NCI-H2227 (cell line): ENCODE measurements at regions not wholly inside any gene's neighbourhood (a gene's known extent, or its start where the extent isn't known, plus 50 kb on each side); places are given as distances from the start of the nearest gene placed in this dataset.

Experiments
- DNase-seq: peaks from one replicate; lab custom pipeline; 2025; ENCODE audit not compliant: unreplicated experiment; lab: John Stamatoyannopoulos, UW

GRCh38 chr7:16172366-16172765 lies 249.0 kb downstream of the CRPPA start:
- DNase-seq, result no peak

- DNase-seq, result no peak
These were observed 249.4 kb downstream of the CRPPA start for GRCh38 chr7:16171928-16172327.

GRCh38 chr7:16170671-16171070 lies 250.7 kb downstream of the CRPPA start:
- DNase-seq, result no peak

- no peak for DNase-seq
These were observed 251.8 kb downstream of the CRPPA start for GRCh38 chr7:16169537-16169936.

GRCh38 chr7:16167526-16167925 lies 253.8 kb downstream of the CRPPA start:
- no peak for DNase-seq

GRCh38 chr7:16144361-16144760 lies 277.0 kb downstream of the CRPPA start:
- no peak for DNase-seq

- DNase-seq, result no peak
These were observed 283.4 kb downstream of the CRPPA start for GRCh38 chr7:16137944-16138343.

- no peak for DNase-seq
These were observed 284.4 kb downstream of the CRPPA start for GRCh38 chr7:16136896-16137295.

GRCh38 chr7:16135658-16136057 lies 285.7 kb downstream of the CRPPA start:
- no peak for DNase-seq

GRCh38 chr7:16130111-16131110 lies 290.9 kb downstream of the CRPPA start:
- no peak for DNase-seq

- no peak for DNase-seq
These were observed 291.8 kb downstream of the CRPPA start for GRCh38 chr7:16129431-16130110.

- DNase-seq, result no peak
These were observed 298.1 kb downstream of the CRPPA start for GRCh38 chr7:16123117-16123770.

- DNase-seq, result no peak
These were observed 299.4 kb downstream of the CRPPA start for GRCh38 chr7:16121876-16122390.

GRCh38 chr7:16115374-16115773 lies 306.0 kb downstream of the CRPPA start:
- no peak for DNase-seq

GRCh38 chr7:16114633-16115032 lies 306.7 kb downstream of the CRPPA start:
- DNase-seq, result no peak

GRCh38 chr7:16114071-16114470 lies 307.3 kb downstream of the CRPPA start:
- no peak for DNase-seq

GRCh38 chr7:16113058-16113457 lies 308.3 kb downstream of the CRPPA start:
- no peak for DNase-seq

GRCh38 chr7:16106869-16107268 lies 314.5 kb downstream of the CRPPA start:
- DNase-seq, result no peak

GRCh38 chr7:16106300-16106699 lies 315.0 kb downstream of the CRPPA start:
- DNase-seq, result no peak

GRCh38 chr7:16099302-16099849 lies 322.0 kb downstream of the CRPPA start:
- DNase-seq, result no peak

- DNase-seq, result no peak
These were observed 322.7 kb downstream of the CRPPA start for GRCh38 chr7:16098585-16099179.
